Panc1 (cell line): ENCODE measurements at regions not wholly inside any gene's neighbourhood (a gene's known extent, or its start where the extent isn't known, plus 50 kb on each side); places are given as distances from the start of the nearest gene placed in this dataset.

ENCODE experiments used
- POLR2AphosphoS5 ChIP-seq: IDR thresholded peaks from 2 replicates; pipeline ENCODE4 v1.6.1; 2012; ENCODE audit warnings: mild to moderate bottlenecking, low read depth, low read length, moderate library complexity
- TCF7L2 ChIP-seq: IDR thresholded peaks from 2 replicates; pipeline ENCODE4 v1.6.1; 2011; ENCODE audit warnings: mild to moderate bottlenecking, low read depth, low read length, inconsistent platforms
- TF ChIP-seq, protein P1 (sequence below): fragments of 450-650 bp; IDR thresholded peaks from 2 replicates; pipeline ENCODE4 v1.5.1; 2017; ENCODE audit warnings: mild to moderate bottlenecking
- TF ChIP-seq, protein P2 (sequence below), 2 experiments: IDR thresholded peaks; 2 replicates each; pipeline ENCODE4 v1.6.1; 2011 to 2012; ENCODE audit warnings: low read depth in 2 of 2, control low read depth in 1 of 2, low read length in 1 of 2, mild to moderate bottlenecking in 1 of 2, moderate library complexity in 1 of 2; ENCODE audit not compliant: insufficient read depth in 1 of 2

DNA sequence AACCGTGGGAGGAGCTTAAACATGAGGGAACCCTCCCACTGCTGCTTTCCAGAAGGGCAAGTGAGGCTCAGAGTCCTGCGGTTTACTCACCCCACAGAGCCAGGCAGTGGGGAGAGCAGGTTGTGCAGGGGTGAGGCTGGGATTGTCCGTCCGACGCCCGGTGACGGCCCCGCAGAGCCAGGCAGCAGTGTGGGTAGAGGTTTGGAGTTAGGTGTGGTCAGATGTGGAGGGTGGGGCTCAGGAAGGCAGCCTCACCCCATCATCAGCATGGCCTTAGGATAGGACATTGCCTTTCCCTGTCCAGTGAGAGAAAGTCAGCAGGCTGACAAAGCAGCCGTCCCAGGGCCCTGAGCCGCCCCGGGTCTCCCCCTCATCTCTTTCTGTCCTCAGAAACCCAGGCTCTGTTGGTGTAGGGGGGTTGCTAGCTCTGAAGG, 234.6 kb downstream of the DLL1 start:
- TF ChIP-seq, protein P1, sequence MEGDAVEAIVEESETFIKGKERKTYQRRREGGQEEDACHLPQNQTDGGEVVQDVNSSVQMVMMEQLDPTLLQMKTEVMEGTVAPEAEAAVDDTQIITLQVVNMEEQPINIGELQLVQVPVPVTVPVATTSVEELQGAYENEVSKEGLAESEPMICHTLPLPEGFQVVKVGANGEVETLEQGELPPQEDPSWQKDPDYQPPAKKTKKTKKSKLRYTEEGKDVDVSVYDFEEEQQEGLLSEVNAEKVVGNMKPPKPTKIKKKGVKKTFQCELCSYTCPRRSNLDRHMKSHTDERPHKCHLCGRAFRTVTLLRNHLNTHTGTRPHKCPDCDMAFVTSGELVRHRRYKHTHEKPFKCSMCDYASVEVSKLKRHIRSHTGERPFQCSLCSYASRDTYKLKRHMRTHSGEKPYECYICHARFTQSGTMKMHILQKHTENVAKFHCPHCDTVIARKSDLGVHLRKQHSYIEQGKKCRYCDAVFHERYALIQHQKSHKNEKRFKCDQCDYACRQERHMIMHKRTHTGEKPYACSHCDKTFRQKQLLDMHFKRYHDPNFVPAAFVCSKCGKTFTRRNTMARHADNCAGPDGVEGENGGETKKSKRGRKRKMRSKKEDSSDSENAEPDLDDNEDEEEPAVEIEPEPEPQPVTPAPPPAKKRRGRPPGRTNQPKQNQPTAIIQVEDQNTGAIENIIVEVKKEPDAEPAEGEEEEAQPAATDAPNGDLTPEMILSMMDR: no peak
- TF ChIP-seq POLR2AphosphoS5 (no peak), TCF7L2 (no peak)
- TF ChIP-seq, protein P2, sequence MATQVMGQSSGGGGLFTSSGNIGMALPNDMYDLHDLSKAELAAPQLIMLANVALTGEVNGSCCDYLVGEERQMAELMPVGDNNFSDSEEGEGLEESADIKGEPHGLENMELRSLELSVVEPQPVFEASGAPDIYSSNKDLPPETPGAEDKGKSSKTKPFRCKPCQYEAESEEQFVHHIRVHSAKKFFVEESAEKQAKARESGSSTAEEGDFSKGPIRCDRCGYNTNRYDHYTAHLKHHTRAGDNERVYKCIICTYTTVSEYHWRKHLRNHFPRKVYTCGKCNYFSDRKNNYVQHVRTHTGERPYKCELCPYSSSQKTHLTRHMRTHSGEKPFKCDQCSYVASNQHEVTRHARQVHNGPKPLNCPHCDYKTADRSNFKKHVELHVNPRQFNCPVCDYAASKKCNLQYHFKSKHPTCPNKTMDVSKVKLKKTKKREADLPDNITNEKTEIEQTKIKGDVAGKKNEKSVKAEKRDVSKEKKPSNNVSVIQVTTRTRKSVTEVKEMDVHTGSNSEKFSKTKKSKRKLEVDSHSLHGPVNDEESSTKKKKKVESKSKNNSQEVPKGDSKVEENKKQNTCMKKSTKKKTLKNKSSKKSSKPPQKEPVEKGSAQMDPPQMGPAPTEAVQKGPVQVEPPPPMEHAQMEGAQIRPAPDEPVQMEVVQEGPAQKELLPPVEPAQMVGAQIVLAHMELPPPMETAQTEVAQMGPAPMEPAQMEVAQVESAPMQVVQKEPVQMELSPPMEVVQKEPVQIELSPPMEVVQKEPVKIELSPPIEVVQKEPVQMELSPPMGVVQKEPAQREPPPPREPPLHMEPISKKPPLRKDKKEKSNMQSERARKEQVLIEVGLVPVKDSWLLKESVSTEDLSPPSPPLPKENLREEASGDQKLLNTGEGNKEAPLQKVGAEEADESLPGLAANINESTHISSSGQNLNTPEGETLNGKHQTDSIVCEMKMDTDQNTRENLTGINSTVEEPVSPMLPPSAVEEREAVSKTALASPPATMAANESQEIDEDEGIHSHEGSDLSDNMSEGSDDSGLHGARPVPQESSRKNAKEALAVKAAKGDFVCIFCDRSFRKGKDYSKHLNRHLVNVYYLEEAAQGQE (IDR thresholded peaks at IDR 0.05; ENCODE audit: insufficient read depth in 1 of 2, low read depth in 2 of 2, low read length in 1 of 2): no peak
